Psoas muscle (tissue), 7 donors: ENCODE measurements at regions not wholly inside any gene's neighbourhood (a gene's known extent, or its start where the extent isn't known, plus 50 kb on each side); places are given as distances from the start of the nearest gene placed in this dataset.
"Not testable (repeated sequence)": the region's sequence is repeated elsewhere in the genome, so short reads cannot be mapped to it uniquely, and the experiment has no call there.

Experiments
- ATAC-seq, 4 donors: fragments of 200-7000 bp; cut with Tn5 transposase; one replicate each; pipeline ENCODE4 v1.9.1; 2020; ENCODE audit warnings: moderate library complexity in 3 of 4, mild to moderate bottlenecking in 2 of 4
- DNase-seq, 2 donors: peaks; one replicate each; pipeline ENCODE4 v3.0.0-alpha.2; 2020
- H3K27ac ChIP-seq: fragments of 200-600 bp; one replicate; pipeline ENCODE4 v1.8.0; 2022
- H3K27me3 ChIP-seq, 3 donors: fragments of 200-600 bp in 1 of 3; one replicate each; pipeline versions ENCODE4 v1.6.1 to v1.8.0; 2013 to 2022; ENCODE audit warnings: low read length in 2 of 3, mild to moderate bottlenecking in 2 of 3, moderate library complexity in 1 of 3; ENCODE audit not compliant: insufficient read depth in 3 of 3
- H3K36me3 ChIP-seq, 2 donors: fragments of 200-600 bp in 1 of 2; one replicate each; pipeline versions ENCODE4 v1.6.1 to v1.8.0; 2013 to 2022; ENCODE audit warnings: low read depth in 1 of 2, mild to moderate bottlenecking in 1 of 2, moderate library complexity in 1 of 2; ENCODE audit not compliant: insufficient read depth in 1 of 2
- H3K4me1 ChIP-seq: fragments of 200-600 bp; one replicate; pipeline ENCODE4 v1.8.0; 2022
- H3K4me3 ChIP-seq: fragments of 200-600 bp; one replicate; pipeline ENCODE4 v1.8.0; 2022; ENCODE audit warnings: mild to moderate bottlenecking
- H3K9me3 ChIP-seq: fragments of 200-600 bp; one replicate; pipeline ENCODE4 v1.8.0; 2022
- WGBS, 3 donors: extraction: QIAGEN DNeasy Blood & Tissue Kit; methylation state at CpG; one replicate each; pipeline versions ENCODE4 v1.1.6 to v1.1.7; 2013; 5-methylcytosine and 5-hydroxymethylcytosine counted together
- intact Hi-C, 2 donors: fragments of 100-400 bp; cut with DNase I; formaldehyde crosslinking; loops; one replicate each; pipeline versions ENCODE4 v1.11.0 to v1.14.2; 2022
- TF ChIP-seq, protein P1 (sequence below): fragments of 200-600 bp; IDR thresholded peaks from one replicate; pipeline ENCODE4 v1.8.0; 2022; ENCODE audit warnings: antibody characterized with exemption
- donor health status: healthy with polysubstance abuse.
- donor health status: DM: no; HTN: no; CAD: no; lungs with moderate emphysema.
- donor health status: Bipolar disorder and iron deficiency.
- donor health status: healthy.
- donor health status: DM: yes; HTN: yes; CAD: no.
- donor health status: DM: no; HTN: no; CAD: no.
- donor health status: DM: yes; HTN: yes; CAD: no.

- Histone ChIP-seq H3K36me3 (no peaks in the 10 kb centered on the region), H3K4me3 (no peak overlapping the region), H3K4me1 (no peaks in the 10 kb centered on the region), H3K27ac (no peak overlapping the region), H3K27me3 (no peaks in the 10 kb centered on the region), H3K9me3 (peaks cover 7% of the 10 kb centered on the region)
- ATAC-seq (no peak), DNase-seq (no peak)
- TF ChIP-seq, protein P1, sequence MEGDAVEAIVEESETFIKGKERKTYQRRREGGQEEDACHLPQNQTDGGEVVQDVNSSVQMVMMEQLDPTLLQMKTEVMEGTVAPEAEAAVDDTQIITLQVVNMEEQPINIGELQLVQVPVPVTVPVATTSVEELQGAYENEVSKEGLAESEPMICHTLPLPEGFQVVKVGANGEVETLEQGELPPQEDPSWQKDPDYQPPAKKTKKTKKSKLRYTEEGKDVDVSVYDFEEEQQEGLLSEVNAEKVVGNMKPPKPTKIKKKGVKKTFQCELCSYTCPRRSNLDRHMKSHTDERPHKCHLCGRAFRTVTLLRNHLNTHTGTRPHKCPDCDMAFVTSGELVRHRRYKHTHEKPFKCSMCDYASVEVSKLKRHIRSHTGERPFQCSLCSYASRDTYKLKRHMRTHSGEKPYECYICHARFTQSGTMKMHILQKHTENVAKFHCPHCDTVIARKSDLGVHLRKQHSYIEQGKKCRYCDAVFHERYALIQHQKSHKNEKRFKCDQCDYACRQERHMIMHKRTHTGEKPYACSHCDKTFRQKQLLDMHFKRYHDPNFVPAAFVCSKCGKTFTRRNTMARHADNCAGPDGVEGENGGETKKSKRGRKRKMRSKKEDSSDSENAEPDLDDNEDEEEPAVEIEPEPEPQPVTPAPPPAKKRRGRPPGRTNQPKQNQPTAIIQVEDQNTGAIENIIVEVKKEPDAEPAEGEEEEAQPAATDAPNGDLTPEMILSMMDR = no peak
- 72 to 81% (median 77%) methylated on average over 3 of the region's 3 CpGs for WGBS, 3 donors
- intact Hi-C loops = no loop called here
Measured at GRCh38 chr3:22856811-22857210, 346.3 kb upstream of the UBE2E2 start.

DNA sequence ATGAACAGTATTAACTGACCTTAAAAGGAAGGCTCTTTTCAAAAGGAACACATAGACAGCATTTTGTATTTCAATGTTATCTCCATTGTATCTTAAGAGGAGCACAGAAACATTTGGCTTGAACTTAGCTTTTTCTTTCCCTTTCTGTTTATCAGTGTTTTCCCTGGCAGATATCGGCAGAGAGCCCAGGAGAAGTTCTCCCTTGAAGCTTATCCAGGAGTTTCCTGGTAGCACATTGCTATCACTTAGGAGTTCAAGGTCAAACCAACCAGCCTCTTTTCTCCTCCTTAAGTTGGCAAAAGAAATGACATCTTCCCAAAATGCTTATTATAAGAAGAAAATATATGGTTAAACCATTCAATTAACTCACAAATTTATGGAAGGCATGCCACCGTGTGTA is 344.6 kb upstream of the UBE2E2 start:
- Histone ChIP-seq H3K9me3 (peaks cover 7% of the 10 kb centered on the region), H3K4me1 (no peaks in the 10 kb centered on the region), H3K27ac (no peak overlapping the region), H3K4me3 (no peak overlapping the region), H3K27me3 (no peaks in the 10 kb centered on the region), H3K36me3 (no peaks in the 10 kb centered on the region)
- ATAC-seq = no peak
- no peak for DNase-seq
- 44 to 59% (median 47%) methylated on average over 2 of the region's 2 CpGs for WGBS, 3 donors
- intact Hi-C loops = no loop called here
- TF ChIP-seq, protein P1 = no peak

DNA sequence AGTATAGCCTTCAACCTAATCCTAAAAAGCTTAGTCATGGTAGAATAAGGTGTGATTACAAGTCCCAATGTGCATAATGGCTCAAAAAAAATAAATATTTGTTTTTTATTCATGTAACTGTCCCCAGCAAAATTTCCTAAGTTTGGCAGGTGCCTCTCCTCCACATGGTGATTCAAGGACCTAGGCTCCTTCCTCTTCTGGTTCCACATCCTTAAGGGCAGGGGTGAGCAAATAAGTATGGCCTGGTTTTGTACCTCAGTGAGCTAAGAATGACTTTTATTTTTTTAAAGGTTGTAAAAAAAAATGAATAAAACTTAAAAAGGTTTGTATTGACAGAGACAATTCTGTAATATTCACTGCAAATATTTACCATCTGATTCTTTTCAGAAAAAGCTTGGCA is 343.5 kb upstream of the UBE2E2 start:
- ATAC-seq (no peak), DNase-seq (no peak)
- intact Hi-C loops = no loop called here
- H3K9me3 ChIP-seq = peaks cover 7% of the 10 kb centered on the region
- no peak overlapping the region for H3K27ac ChIP-seq
- no peaks in the 10 kb centered on the region for H3K27me3 ChIP-seq
- no peaks in the 10 kb centered on the region for H3K4me1 ChIP-seq
- H3K36me3 ChIP-seq = no peaks in the 10 kb centered on the region
- no peak overlapping the region for H3K4me3 ChIP-seq
- TF ChIP-seq, protein P1 = no peak

- DNase-seq = no peak
- no peak overlapping the region for H3K27ac ChIP-seq
- peaks cover 2% of the 10 kb centered on the region for H3K9me3 ChIP-seq
- no peak overlapping the region for H3K4me3 ChIP-seq
- no peaks in the 10 kb centered on the region for H3K36me3 ChIP-seq
- H3K4me1 ChIP-seq = no peaks in the 10 kb centered on the region
- no peaks in the 10 kb centered on the region for H3K27me3 ChIP-seq
- WGBS, 3 donors = 85 to 90% (median 88%) methylated on average over 3 of the region's 3 CpGs
- intact Hi-C loops = no loop called here
- no peak for ATAC-seq
- TF ChIP-seq, protein P1 = no peak
Measured at GRCh38 chr3:22861426-22861825, 341.7 kb upstream of the UBE2E2 start.

DNA sequence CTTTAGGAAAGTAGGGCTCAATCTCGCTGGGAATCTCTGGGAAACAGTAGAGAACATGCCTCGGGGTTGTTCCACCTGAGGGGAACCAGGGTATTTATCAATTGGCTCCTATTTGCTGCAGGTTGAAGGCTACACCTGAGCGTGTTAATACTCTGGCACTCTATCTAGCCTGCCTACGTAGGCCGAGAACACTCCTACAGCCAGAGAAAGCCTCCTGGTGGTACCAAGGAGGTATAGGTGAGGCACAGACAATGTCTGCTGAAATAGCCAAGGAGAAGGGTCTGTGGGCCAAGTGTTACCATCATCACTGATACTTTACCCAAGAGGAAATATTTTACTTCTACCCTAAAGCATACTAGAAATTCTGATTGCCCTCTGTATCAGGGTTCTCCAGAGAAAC is 341.0 kb upstream of the UBE2E2 start:
- Histone ChIP-seq H3K4me3 (no peak overlapping the region), H3K36me3 (no peaks in the 10 kb centered on the region), H3K27me3 (no peaks in the 10 kb centered on the region), H3K9me3 (no peaks in the 10 kb centered on the region), H3K27ac (no peak overlapping the region), H3K4me1 (no peaks in the 10 kb centered on the region)
- TF ChIP-seq, protein P1 = no peak
- DNase-seq (no peak), ATAC-seq (no peak)
- intact Hi-C loops = no loop called here
- 89 to 94% (median 92%) methylated on average over 5 of the region's 5 CpGs for WGBS, 3 donors

- H3K4me3 ChIP-seq, H3K9me3 ChIP-seq, H3K4me1 ChIP-seq, intact Hi-C loops, H3K27ac ChIP-seq, H3K27me3 ChIP-seq, DNase-seq, H3K36me3 ChIP-seq, ATAC-seq: not testable (repeated sequence)
- 87 to 93% (median 88%) methylated on average over 2 of the region's 2 CpGs for WGBS, 3 donors
Measured at GRCh38 chr3:22882834-22883233, 320.3 kb upstream of the UBE2E2 start.
